Neural progenitor cell (in vitro differentiated cells): ENCODE measurements at regions not wholly inside any gene's neighbourhood (a gene's known extent, or its start where the extent isn't known, plus 50 kb on each side); places are given as distances from the start of the nearest gene placed in this dataset.

Source experiments
- DNase-seq: peaks from one replicate; pipeline ENCODE4 v3.0.0-alpha.2; 2016; ENCODE audit warnings: low spot score
- H2AFZ ChIP-seq: fragments of 200-600 bp; sonication (generic); replicated peaks from 2 replicates; pipeline ENCODE4 v1.6.1; 2016; ENCODE audit warnings: antibody characterized with exemption
- H3F3A ChIP-seq: fragments of 200-600 bp; sonication (generic); 2 replicates; pipeline ENCODE4 v1.6.1; 2016; ENCODE audit warnings: antibody characterized with exemption, low read depth
- H3K27ac ChIP-seq: fragments of 200-600 bp; sonication (generic); 2 replicates; pipeline ENCODE4 v1.5.1; 2016; ENCODE audit warnings: mild to moderate bottlenecking
- H3K27me3 ChIP-seq: fragments of 200-600 bp; sonication (generic); 2 replicates; pipeline ENCODE4 v1.6.1; 2016; ENCODE audit warnings: mild to moderate bottlenecking, moderate library complexity
- H3K36me3 ChIP-seq: fragments of 200-600 bp; sonication (generic); 2 replicates; pipeline ENCODE4 v1.5.1; 2016
- H3K4me1 ChIP-seq: fragments of 200-600 bp; sonication (generic); 2 replicates; pipeline ENCODE4 v1.6.1; 2016; ENCODE audit warnings: mixed run types
- H3K4me2 ChIP-seq: fragments of 200-600 bp; sonication (generic); 2 replicates; pipeline ENCODE4 v1.6.1; 2016
- H3K4me3 ChIP-seq: fragments of 200-600 bp; sonication (generic); 2 replicates; pipeline ENCODE4 v1.5.1; 2016
- H3K79me2 ChIP-seq: fragments of 200-600 bp; sonication (generic); 2 replicates; pipeline ENCODE4 v1.6.1; 2016; ENCODE audit warnings: low read depth
- H3K9ac ChIP-seq: fragments of 200-600 bp; sonication (generic); 2 replicates; pipeline ENCODE4 v1.6.1; 2016
- H3K9me3 ChIP-seq: fragments of 200-600 bp; sonication (generic); 2 replicates; pipeline ENCODE4 v1.5.1; 2016; ENCODE audit warnings: low read depth
- H4K20me1 ChIP-seq: fragments of 200-600 bp; sonication (generic); 2 replicates; pipeline ENCODE4 v1.6.1; 2016; ENCODE audit warnings: low read depth
- H3K27ac Mint-ChIP-seq: 3 replicates; pipeline ENCODE4 v1.8.0; 2021; ENCODE audit warnings: mixed read lengths
- H3K27me3 Mint-ChIP-seq: 2 replicates; pipeline ENCODE4 v1.8.0; 2022; ENCODE audit warnings: low read depth, mild to moderate bottlenecking, inconsistent platforms, moderate library complexity, mixed read lengths; ENCODE audit not compliant: insufficient read depth
- H3K36me3 Mint-ChIP-seq: 3 replicates; pipeline ENCODE4 v1.8.0; 2021; ENCODE audit warnings: mixed read lengths
- H3K4me1 Mint-ChIP-seq: 3 replicates; pipeline ENCODE4 v1.8.0; 2021; ENCODE audit warnings: mixed read lengths
- H3K4me3 Mint-ChIP-seq: 3 replicates; pipeline ENCODE4 v1.8.0; 2021; ENCODE audit warnings: mild to moderate bottlenecking, moderate library complexity, mixed read lengths
- H3K9me3 Mint-ChIP-seq: 3 replicates; pipeline ENCODE4 v1.8.0; 2020; ENCODE audit warnings: mixed read lengths
- CTCF ChIP-seq: fragments of 200-600 bp; sonication (generic); IDR thresholded peaks from 2 replicates; pipeline ENCODE4 v1.5.1; 2017; ENCODE audit warnings: antibody characterized with exemption, mild to moderate bottlenecking
- EZH2 ChIP-seq: fragments of 200-600 bp; sonication (generic); IDR thresholded peaks from 2 replicates; pipeline ENCODE4 v1.6.1; 2017; ENCODE audit warnings: antibody characterized with exemption, mild to moderate bottlenecking, moderate library complexity
- EZH2phosphoT487 ChIP-seq: fragments of 200-600 bp; sonication (generic); IDR thresholded peaks from 2 replicates; pipeline ENCODE4 v1.6.1; 2017; ENCODE audit warnings: antibody characterized with exemption

- Histone ChIP-seq H3K9me3 (no peaks in the 10 kb centered on the region), H3K79me2 (no peaks in the 10 kb centered on the region), H3K36me3 (no peaks in the 10 kb centered on the region), H3K9ac (no peak overlapping the region), H3K4me3 (no peak overlapping the region), H3F3A (no peaks in the 10 kb centered on the region), H3K27me3 (no peaks in the 10 kb centered on the region), H4K20me1 (no peaks in the 10 kb centered on the region), H3K27ac (no peak overlapping the region), H3K4me2 (no peak overlapping the region), H3K4me1 (no peaks in the 10 kb centered on the region), H2AFZ (no peak overlapping the region)
- no peak for DNase-seq
- H3K4me1 Mint-ChIP-seq, result no peaks in the 10 kb centered on the region
- no peaks in the 10 kb centered on the region for H3K9me3 Mint-ChIP-seq
- no peak overlapping the region for H3K4me3 Mint-ChIP-seq
- H3K27me3 Mint-ChIP-seq, result peaks cover 2% of the 10 kb centered on the region
- TF ChIP-seq EZH2phosphoT487 (no peak), CTCF (no peak), EZH2 (no peak)
- H3K36me3 Mint-ChIP-seq, result no peaks in the 10 kb centered on the region
- no peak overlapping the region for H3K27ac Mint-ChIP-seq
Observed at GRCh38 chr9:108621991-108622855, 233.6 kb downstream of the ACTL7B start.

- Mint-ChIP-seq H3K4me3 (no peak overlapping the region), H3K27me3 (peaks cover 4% of the 10 kb centered on the region), H3K27ac (no peak overlapping the region), H3K9me3 (no peaks in the 10 kb centered on the region), H3K4me1 (no peaks in the 10 kb centered on the region), H3K36me3 (no peaks in the 10 kb centered on the region)
- no peak for DNase-seq
- Histone ChIP-seq H3K79me2 (no peaks in the 10 kb centered on the region), H3K27me3 (no peaks in the 10 kb centered on the region), H3K4me1 (no peaks in the 10 kb centered on the region), H4K20me1 (no peaks in the 10 kb centered on the region), H3K27ac (no peak overlapping the region), H3K4me3 (no peak overlapping the region), H2AFZ (no peak overlapping the region), H3F3A (no peaks in the 10 kb centered on the region), H3K4me2 (no peak overlapping the region), H3K36me3 (no peaks in the 10 kb centered on the region), H3K9me3 (no peaks in the 10 kb centered on the region), H3K9ac (no peak overlapping the region)
- TF ChIP-seq EZH2 (no peak), CTCF (no peak), EZH2phosphoT487 (no peak)
Observed at GRCh38 chr9:108620767-108621166, 235.0 kb downstream of the ACTL7B start.

GRCh38 chr9:108618906-108619550, 236.8 kb downstream of the ACTL7B start:
- no peak overlapping the region for H3K9ac ChIP-seq
- H3F3A ChIP-seq, result no peaks in the 10 kb centered on the region
- no peak overlapping the region for H3K4me2 ChIP-seq
- no peaks in the 10 kb centered on the region for H3K36me3 ChIP-seq
- no peaks in the 10 kb centered on the region for H3K4me1 ChIP-seq
- no peaks in the 10 kb centered on the region for H3K79me2 ChIP-seq
- no peaks in the 10 kb centered on the region for H4K20me1 ChIP-seq
- no peak overlapping the region for H3K27ac ChIP-seq
- no peak for TF ChIP-seq EZH2
- no peak for TF ChIP-seq EZH2phosphoT487
- no peaks in the 10 kb centered on the region for H3K27me3 ChIP-seq
- no peak overlapping the region for H3K4me3 ChIP-seq
- Mint-ChIP-seq H3K36me3 (no peaks in the 10 kb centered on the region), H3K9me3 (no peaks in the 10 kb centered on the region), H3K27ac (no peak overlapping the region), H3K27me3 (peaks cover 2% of the 10 kb centered on the region), H3K4me1 (no peaks in the 10 kb centered on the region), H3K4me3 (no peak overlapping the region)
- no peaks in the 10 kb centered on the region for H3K9me3 ChIP-seq
- no peak for DNase-seq
- H2AFZ ChIP-seq, result no peak overlapping the region

DNA sequence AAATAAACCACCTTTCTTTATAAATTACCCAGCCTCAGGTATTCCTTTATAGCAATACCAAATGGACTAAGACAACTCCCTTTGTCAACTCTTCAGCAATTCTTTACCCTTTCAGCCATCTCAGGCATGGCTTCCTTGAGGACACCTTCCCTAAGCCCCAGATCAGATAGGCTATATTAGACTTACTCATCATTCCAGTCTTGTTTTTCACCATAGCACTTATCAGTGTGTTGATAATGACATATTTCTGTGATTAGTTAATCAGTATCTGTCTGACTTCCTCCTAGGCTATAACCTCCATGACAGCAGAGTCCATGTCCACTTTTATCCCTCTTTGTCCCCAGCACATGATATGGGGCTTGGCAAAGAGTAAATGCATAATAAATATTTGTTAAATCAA, 238.1 kb downstream of the ACTL7B start:
- Histone ChIP-seq H3K27me3 (no peaks in the 10 kb centered on the region), H3F3A (no peaks in the 10 kb centered on the region), H3K4me2 (no peak overlapping the region), H3K9me3 (no peaks in the 10 kb centered on the region), H4K20me1 (no peaks in the 10 kb centered on the region), H2AFZ (no peak overlapping the region), H3K27ac (no peak overlapping the region), H3K9ac (no peak overlapping the region), H3K4me1 (no peaks in the 10 kb centered on the region), H3K79me2 (no peaks in the 10 kb centered on the region), H3K36me3 (no peaks in the 10 kb centered on the region), H3K4me3 (no peak overlapping the region)
- peaks cover 2% of the 10 kb centered on the region for H3K27me3 Mint-ChIP-seq
- no peak for TF ChIP-seq EZH2phosphoT487
- no peak for TF ChIP-seq CTCF
- no peak overlapping the region for H3K27ac Mint-ChIP-seq
- no peaks in the 10 kb centered on the region for H3K4me1 Mint-ChIP-seq
- no peak overlapping the region for H3K4me3 Mint-ChIP-seq
- no peaks in the 10 kb centered on the region for H3K9me3 Mint-ChIP-seq
- no peak for DNase-seq
- H3K36me3 Mint-ChIP-seq, result no peaks in the 10 kb centered on the region
